Psoas muscle (tissue), 7 donors: ENCODE measurements at regions not wholly inside any gene's neighbourhood (a gene's known extent, or its start where the extent isn't known, plus 50 kb on each side); places are given as distances from the start of the nearest gene placed in this dataset.
A peak's percentile ranks its signal among the peaks of the same experiment; 100 is the strongest.

Source experiments
- ATAC-seq, 4 donors: fragments of 200-7000 bp; cut with Tn5 transposase; one replicate each; pipeline ENCODE4 v1.9.1; 2020; ENCODE audit warnings: moderate library complexity in 3 of 4, mild to moderate bottlenecking in 2 of 4
- DNase-seq, 2 donors: peaks; one replicate each; pipeline ENCODE4 v3.0.0-alpha.2; 2020
- H3K27ac ChIP-seq: fragments of 200-600 bp; one replicate; pipeline ENCODE4 v1.8.0; 2022
- H3K27me3 ChIP-seq, 3 donors: fragments of 200-600 bp in 1 of 3; one replicate each; pipeline versions ENCODE4 v1.6.1 to v1.8.0; 2013 to 2022; ENCODE audit warnings: low read length in 2 of 3, mild to moderate bottlenecking in 2 of 3, moderate library complexity in 1 of 3; ENCODE audit not compliant: insufficient read depth in 3 of 3
- H3K36me3 ChIP-seq, 2 donors: fragments of 200-600 bp in 1 of 2; one replicate each; pipeline versions ENCODE4 v1.6.1 to v1.8.0; 2013 to 2022; ENCODE audit warnings: low read depth in 1 of 2, mild to moderate bottlenecking in 1 of 2, moderate library complexity in 1 of 2; ENCODE audit not compliant: insufficient read depth in 1 of 2
- H3K4me1 ChIP-seq: fragments of 200-600 bp; one replicate; pipeline ENCODE4 v1.8.0; 2022
- H3K4me3 ChIP-seq: fragments of 200-600 bp; one replicate; pipeline ENCODE4 v1.8.0; 2022; ENCODE audit warnings: mild to moderate bottlenecking
- H3K9me3 ChIP-seq: fragments of 200-600 bp; one replicate; pipeline ENCODE4 v1.8.0; 2022
- WGBS, 3 donors: extraction: QIAGEN DNeasy Blood & Tissue Kit; methylation state at CpG; one replicate each; pipeline versions ENCODE4 v1.1.6 to v1.1.7; 2013; 5-methylcytosine and 5-hydroxymethylcytosine counted together
- intact Hi-C, 2 donors: fragments of 100-400 bp; cut with DNase I; formaldehyde crosslinking; loops; one replicate each; pipeline versions ENCODE4 v1.11.0 to v1.14.2; 2022
- TF ChIP-seq, protein P1 (sequence below): fragments of 200-600 bp; IDR thresholded peaks from one replicate; pipeline ENCODE4 v1.8.0; 2022; ENCODE audit warnings: antibody characterized with exemption
- donor health status: healthy with polysubstance abuse.
- donor health status: DM: no; HTN: no; CAD: no; lungs with moderate emphysema.
- donor health status: Bipolar disorder and iron deficiency.
- donor health status: healthy.
- donor health status: DM: yes; HTN: yes; CAD: no.
- donor health status: DM: no; HTN: no; CAD: no.
- donor health status: DM: yes; HTN: yes; CAD: no.

DNA sequence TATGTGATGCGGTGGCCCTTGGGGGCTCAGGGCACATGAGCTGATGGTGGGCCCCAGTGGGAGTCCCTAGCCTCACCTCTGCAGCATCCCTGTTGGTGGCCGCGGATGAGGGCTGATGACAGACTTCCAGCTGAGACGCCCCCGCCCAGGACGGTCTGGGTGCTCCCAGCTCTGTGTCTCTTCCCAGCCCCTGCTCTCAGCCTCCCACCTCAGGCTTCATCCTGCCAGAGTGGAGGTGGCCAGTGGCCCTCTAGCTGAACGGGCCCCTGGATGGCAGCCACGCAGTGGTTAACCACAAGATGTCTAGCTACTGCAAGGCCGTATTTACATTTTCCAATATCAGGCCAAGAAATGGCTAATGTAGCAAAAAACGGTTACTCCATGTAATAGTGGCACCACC lies 205.3 kb upstream of the LINGO1 start:
- intact Hi-C loops: no loop called here

DNA sequence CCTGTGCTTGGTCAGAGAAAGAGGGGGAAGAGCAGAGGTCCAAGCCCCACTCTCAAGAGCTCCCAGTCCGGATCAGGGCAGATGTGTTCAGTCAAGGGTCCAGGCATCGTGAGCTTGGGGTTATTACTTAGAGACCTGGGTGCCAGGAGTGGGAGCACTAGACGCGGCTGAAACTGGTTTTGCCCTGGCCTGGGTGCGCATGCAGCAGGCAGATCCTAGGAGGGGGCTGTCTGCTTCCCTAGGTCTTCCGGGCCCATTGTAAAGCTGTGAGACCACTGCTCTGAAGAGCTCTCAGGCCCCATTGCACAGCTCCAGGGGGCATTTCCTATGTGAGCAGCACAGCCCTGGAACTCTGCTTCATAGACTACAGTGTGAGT lies 204.9 kb upstream of the LINGO1 start:
- TF ChIP-seq, protein P1, sequence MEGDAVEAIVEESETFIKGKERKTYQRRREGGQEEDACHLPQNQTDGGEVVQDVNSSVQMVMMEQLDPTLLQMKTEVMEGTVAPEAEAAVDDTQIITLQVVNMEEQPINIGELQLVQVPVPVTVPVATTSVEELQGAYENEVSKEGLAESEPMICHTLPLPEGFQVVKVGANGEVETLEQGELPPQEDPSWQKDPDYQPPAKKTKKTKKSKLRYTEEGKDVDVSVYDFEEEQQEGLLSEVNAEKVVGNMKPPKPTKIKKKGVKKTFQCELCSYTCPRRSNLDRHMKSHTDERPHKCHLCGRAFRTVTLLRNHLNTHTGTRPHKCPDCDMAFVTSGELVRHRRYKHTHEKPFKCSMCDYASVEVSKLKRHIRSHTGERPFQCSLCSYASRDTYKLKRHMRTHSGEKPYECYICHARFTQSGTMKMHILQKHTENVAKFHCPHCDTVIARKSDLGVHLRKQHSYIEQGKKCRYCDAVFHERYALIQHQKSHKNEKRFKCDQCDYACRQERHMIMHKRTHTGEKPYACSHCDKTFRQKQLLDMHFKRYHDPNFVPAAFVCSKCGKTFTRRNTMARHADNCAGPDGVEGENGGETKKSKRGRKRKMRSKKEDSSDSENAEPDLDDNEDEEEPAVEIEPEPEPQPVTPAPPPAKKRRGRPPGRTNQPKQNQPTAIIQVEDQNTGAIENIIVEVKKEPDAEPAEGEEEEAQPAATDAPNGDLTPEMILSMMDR: no peak
- Histone ChIP-seq H3K36me3 (no peaks in the 10 kb centered on the region), H3K9me3 (no peaks in the 10 kb centered on the region), H3K4me3 (no peak overlapping the region), H3K27me3 (peaks cover 0 to 33% (median 0%) of the 10 kb centered on the region in 3 donors), H3K27ac (no peak overlapping the region), H3K4me1 (no peaks in the 10 kb centered on the region)
- peak in 1 of 2 donors; percentile 11 for DNase-seq
- no peak for ATAC-seq
- intact Hi-C loops: no loop called here
- WGBS, 3 donors: 86 to 96% (median 94%) methylated on average over 6 of the region's 6 CpGs

More for the DNA sequence above, 205.3 kb upstream of the LINGO1 start:
- Histone ChIP-seq H3K9me3 (no peaks in the 10 kb centered on the region), H3K36me3 (no peaks in the 10 kb centered on the region), H3K27me3 (peaks cover 0 to 37% (median 0%) of the 10 kb centered on the region in 3 donors), H3K4me1 (no peaks in the 10 kb centered on the region), H3K27ac (no peak overlapping the region), H3K4me3 (no peak overlapping the region)
- TF ChIP-seq, protein P1: no peak
- WGBS, 3 donors: 84 to 89% (median 85%) methylated on average over 9 to 10 of the region's 10 CpGs
- ATAC-seq (no peak), DNase-seq (peak in 1 of 2 donors; percentile 30)

DNA sequence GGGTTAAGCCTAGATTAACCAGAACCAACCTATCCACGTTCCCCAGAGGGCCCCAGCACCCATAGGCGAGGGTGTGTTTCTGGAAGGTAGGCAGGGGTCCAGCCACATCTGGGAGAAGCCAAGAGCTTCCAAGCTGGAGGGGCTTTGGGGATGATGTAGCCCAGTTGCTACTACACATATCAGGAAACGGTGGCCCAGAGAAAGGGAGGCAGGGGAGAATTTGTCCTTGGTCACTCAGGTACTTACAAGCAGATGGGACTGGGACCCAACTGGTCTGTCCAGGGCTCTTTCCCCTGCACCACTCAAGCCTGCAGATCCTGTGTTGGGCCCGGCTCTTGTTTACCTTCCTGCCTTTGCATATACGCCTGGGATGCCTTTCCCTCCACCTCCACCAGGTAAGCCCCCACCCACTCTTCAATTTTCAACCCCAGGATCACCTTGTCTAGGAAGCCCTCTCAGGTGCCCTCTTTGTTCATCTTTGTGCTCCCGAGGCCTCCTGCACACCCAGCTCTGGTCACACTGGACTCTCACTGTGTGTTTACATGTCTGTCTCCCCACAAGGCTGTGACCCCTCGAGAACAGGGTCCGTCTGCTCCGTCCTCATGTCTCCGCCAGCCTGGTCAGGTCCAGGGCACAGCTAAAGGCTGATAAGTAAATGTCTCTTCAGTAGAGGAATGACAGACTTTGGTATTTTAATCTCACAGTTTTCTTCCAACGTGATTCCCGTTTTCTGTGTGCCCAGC lies 204.4 kb upstream of the LINGO1 start:
- peak in 1 of 2 donors; percentile 29 for DNase-seq
- Histone ChIP-seq H3K27me3 (peaks cover 0 to 30% (median 0%) of the 10 kb centered on the region in 3 donors), H3K4me3 (no peak overlapping the region), H3K27ac (no peak overlapping the region), H3K36me3 (no peaks in the 10 kb centered on the region), H3K4me1 (no peaks in the 10 kb centered on the region), H3K9me3 (no peaks in the 10 kb centered on the region)
- WGBS, 3 donors: 75 to 78% (median 78%) methylated on average over 12 of the region's 12 CpGs
- no peak for ATAC-seq
- TF ChIP-seq, protein P1: no peak
- intact Hi-C loops: no loop called here

DNA sequence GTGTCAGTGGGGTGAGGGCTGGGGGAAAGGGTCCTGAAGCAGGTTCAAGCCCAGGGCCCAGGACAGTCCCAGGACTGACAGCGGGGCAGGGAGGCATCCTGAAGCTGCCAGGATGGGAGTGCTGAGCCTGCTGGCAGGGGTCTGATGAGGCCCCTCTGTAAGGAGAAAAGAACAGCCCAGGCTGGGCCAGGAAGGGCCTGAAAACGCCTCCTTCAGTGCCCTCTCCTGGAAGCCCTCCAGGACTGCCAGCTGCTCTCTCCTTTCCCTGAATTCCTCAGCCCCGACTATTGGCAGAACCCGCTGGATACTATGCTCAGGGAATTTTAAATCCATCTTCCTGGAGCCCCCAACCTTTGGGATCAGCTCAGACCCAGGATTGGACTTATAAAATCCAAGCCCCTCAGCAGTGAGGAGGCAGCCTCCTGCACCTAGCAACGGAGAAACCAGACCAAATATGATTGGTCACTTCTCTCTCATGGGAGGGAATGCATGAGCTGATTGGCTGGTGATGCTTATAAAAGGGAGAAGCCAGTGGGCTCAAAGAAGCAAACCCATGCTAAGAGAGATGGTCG lies 203.5 kb upstream of the LINGO1 start:
- WGBS, 3 donors: 26 to 35% (median 33%) methylated on average over 6 of the region's 6 CpGs
- H3K27me3 ChIP-seq: peaks cover 0 to 30% (median 0%) of the 10 kb centered on the region in 3 donors
- intact Hi-C loops: no loop called here
- DNase-seq (no peak), ATAC-seq (no peak)
- H3K9me3 ChIP-seq: no peaks in the 10 kb centered on the region
- no peaks in the 10 kb centered on the region for H3K36me3 ChIP-seq
- H3K27ac ChIP-seq: no peak overlapping the region
- H3K4me1 ChIP-seq: no peaks in the 10 kb centered on the region
- no peak overlapping the region for H3K4me3 ChIP-seq
- TF ChIP-seq, protein P1: no peak
